Activated CD8-positive, alpha-beta memory T cell treated with anti-CD3 and anti-CD28 coated beads, Interleukin-2, amount 50 U/mL, for 48 hours (primary cell): ENCODE measurements at regions not wholly inside any gene's neighbourhood (a gene's known extent, or its start where the extent isn't known, plus 50 kb on each side); places are given as distances from the start of the nearest gene placed in this dataset.

Experiments used
- DNase-seq: peaks from one replicate; pipeline ENCODE4 v3.0.0-alpha.2; 2020

DNA sequence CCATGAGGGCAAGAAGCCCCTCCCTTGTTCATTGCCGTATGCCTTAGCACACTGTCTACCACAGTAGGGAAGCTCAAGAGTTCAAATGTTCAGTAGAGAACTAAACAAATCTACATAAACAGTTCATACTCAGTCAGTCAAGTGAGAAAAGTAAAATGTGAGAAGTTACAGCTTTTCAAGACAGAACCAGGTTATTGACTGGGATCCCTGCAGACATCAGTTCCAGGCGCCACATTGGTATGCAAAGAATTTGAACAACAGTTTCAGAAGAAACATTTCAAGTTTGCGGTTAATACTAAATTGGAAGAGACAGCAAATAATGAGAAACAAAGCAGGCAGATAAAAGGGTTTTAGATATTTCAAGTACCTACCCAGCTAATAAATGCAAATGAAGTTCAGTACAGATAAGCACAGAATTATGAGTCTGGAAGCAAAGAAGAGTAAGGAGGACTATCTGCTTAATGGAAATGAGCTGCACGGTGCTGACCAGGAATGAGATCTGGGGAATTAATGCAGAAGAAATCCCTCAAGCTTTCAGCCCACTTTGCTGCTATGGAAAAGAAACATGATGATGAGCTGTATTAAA, 246.2 kb downstream of the HACE1 start:
- no peak for DNase-seq

DNA sequence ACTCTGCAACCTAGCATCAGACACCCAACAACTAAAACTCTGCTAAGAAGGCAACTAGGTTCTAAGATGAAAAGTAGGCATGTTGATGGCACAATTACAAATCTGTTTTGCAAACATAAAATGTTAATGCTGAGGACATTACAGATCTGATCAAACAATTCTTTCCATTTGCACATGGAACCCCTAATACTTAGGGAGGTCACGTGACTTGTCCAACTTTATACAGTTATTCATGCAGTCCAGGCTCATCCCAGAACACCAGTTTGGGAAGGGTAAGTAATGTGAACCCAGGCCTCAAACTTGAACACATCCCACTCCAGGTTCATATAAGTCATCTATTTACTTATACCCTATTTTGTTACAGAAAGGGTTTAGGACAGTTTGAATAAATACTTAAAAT, 247.2 kb downstream of the HACE1 start:
- no peak for DNase-seq

DNA sequence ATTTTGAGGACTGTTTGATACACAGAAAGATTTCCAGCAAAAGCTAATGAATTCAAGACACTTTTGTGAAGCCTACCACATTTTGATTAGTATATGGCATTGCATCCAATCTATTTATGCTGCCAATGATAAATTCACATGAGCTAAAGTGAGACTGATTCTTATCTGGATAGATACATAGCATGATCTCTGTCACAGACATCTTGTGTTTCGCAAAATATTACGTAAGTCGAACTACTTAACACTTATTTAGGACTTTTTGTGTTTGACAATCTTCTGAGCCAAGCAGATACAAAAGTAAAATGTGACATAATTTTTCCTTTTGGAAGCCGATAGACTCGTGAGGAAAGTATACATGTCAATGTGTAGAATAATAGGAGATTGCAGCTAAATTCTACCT, 251.6 kb downstream of the HACE1 start:
- no peak for DNase-seq

DNA sequence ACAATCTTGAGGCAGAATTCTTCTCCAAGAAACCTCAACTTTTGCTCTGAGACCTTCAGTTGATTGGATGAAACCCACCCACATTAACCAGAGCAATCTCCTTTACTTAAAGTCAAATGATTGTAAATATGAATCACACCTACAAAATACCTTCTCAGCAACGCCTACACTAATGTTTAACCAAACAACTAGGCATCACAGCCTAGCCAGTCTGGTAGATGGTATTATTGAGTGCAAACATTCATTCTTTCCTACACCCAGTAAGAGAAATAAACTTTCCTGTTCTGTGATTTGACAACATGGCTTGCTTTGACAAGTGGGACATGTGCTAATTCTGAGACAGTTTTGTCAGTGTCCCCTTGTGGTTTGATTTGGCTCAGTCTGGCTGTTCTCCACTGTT, 252.2 kb downstream of the HACE1 start:
- no peak for DNase-seq

DNA sequence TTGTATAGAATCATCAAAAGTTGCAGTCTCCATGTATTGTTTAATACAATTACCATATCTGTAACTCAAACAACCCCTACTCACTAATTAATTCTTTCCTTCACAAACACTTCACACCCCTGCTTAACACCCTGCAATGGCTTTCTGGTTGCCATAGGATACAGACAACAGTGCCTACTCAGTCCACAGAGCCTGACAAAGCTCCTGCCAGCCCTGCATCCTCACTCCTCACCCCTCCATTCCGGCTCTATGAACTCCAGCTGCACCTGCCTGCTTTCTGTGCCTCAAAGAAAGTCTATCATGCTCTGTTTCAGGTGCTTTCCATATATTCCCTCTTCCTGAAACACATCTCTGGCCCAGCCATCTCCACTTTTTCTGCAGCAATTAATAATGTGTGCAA, 253.4 kb downstream of the HACE1 start:
- no peak for DNase-seq

DNA sequence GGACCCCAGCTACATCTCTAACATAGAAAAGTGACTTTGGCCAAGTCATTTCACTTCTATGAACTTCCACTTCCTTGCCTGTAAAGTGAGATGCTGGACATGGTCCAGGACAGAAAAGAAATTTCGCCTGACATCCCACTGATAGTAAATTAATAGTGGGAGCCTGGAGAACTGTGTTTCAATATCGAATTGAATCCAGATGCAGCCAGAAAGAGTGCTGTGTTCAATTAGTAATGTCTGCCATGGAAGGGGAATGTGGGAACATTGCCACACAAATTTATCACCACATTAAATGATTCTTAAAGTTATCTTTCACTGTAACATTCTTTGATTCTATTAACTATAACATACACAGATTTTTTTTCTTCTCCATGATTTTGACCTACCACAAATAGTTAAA, 255.0 kb downstream of the HACE1 start:
- no peak for DNase-seq

DNA sequence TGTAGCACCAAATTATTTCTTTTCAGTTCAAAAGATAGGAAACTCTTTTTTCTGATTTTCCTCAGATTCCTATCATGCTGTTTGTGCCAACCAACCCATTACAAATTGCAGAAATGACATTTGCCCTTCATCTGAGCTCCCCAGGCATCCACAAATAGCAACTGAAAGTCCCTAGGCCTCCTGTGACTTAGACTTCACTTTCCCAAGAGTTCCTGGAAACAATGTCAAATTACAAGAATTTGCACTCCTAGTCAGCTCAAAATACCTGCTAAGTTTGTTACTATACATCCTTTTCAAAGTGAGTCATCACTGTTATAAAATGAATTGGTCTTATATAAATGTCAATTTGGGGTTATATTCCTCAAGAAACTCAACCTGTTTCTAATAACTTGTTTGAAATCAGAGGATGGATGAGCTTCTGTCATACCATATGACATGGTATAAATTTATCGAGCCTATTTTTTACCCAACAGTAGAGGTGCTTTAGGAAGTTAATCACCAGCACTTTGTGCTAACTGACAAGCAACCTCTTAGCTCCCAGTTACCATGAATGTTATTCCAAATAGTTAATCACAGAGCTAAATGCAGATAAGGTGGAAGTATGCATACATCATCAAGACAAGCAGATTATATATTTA, 256.5 kb downstream of the HACE1 start:
- DNase-seq = no peak

DNA sequence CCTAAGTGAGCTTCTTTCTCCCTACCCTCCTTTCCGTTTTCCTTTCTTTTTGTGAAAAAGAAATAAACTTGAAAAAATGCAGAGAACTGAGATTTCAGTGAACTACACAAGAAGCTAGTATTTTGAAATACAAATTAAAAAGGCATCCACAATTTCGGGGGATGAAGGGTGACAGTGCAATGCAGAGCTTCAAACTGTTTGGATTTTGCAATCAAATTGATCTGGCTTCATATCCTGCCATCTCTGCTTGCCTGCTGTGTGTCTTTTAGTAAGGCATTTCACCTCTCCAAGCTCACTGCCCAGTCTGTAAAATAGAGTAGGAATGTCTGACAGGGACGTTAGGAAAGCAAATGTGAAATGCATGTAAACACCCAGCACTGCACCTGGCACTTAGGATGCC, 258.0 kb downstream of the HACE1 start:
- no peak for DNase-seq

DNA sequence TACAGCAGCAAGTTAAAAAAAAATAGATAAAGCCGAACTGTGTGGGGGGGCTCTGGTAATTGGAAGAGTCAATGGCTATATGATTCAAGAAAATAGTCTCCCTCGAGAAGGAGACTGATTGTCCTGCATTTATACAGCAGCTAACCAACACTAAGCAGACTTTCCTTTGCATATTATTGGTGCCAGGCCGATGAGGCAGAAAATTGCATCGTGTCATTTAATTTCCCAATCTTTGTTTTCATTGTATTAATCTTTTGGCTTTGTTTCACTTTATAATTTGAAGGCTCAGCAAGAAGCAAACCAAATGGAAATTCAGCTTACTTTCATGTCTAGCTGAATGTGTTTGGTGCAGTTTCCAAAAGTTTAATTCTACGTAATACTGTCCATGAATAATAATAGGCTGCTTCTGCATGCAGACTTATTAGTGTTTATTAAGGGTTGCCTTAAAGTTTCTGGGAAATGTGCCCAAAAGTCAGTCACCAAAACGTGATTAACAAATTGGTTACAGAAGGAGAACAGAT, 258.5 kb downstream of the HACE1 start:
- DNase-seq = no peak

DNA sequence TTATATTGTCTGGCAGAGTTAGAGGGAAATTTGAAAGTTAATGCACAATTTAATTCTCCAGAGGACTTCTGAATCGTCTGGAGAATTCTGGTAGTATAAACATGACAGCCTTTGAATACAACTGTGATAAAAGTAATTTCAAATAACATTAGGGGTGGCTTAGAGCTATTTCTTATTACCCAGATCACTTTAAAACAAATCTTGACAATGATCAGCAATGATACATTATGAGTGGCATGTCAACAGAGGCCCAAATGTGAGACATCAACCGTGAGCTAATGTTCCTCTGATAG, 259.1 kb downstream of the HACE1 start:
- no peak for DNase-seq

DNA sequence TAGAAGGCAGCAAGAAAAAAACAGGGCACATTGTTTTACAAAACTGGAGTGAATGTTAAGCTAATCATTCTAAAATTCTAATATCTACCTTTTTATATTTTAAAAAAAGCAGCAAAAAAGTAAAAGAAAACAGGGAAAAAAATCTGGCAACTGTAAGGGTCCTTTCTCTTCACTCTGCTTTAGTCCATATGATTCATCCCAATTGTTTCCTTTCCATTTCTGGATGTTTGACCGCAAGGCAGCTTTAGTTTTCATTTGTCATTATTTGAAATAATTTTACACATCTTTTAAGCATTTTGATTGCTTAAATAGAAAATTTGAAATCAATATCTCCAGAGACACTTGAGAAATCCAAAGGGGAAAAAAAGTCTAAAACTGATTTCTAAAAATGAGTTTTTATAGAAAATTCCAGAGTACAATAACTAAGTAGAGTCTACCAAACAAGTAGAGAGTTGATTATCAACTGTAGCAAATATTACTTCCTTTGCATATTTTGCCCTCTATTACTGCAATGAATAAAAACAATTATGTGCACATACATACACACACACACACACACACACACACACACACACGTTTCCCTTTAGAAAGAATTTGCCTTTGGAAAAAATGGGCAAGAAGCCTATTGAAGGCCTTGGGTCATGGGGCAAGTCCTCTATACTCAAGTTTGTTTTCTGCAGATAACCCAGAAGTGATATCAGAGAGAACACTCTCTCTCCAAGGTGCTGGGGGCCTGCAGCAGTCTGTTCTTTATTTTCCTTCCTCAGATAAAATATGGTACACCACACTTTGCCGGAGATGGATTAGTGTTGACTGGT, 259.7 kb downstream of the HACE1 start:
- no peak for DNase-seq

DNA sequence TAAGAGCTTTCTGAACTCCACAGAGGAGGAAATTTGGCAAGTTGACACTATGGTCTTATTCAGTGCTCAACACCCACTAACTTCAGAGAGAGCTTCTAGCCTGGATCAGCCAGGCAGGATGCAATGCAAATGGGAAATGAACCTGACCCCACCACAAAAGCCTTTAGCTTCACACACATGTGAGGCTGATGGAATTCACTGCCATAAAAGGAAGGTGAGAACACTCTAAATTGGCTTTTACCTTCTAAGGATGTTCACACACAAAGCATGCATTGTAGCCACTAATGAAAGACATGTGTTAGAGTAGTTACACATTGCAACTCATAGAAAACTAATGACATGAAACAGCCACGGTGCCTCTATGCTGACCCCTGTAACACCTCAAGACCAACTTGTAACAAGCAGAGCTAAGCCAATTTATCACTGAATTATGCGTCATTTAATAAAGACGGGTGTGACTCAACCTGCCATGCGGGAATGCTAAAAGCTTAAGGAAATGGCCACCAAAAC, 262.1 kb downstream of the HACE1 start:
- DNase-seq = no peak

DNA sequence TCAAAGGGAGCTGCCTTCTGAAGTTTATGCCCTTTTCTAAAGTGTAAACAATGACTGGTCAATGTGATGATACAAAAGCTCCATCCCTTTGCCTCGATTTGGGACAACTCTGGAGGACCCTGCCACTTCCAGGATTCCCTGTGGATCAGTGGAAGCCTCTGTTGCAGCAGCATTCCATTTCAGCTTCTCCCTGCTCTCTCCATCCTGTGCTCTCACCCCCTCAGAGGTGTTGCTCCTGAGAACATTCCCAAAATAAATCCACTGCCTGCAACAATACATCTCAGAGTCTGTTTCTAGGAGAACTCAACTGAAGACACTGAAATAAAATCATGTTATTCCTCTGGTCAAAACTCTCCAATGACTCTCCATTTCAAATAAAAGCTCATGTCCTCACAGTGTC, 263.6 kb downstream of the HACE1 start:
- no peak for DNase-seq

DNA sequence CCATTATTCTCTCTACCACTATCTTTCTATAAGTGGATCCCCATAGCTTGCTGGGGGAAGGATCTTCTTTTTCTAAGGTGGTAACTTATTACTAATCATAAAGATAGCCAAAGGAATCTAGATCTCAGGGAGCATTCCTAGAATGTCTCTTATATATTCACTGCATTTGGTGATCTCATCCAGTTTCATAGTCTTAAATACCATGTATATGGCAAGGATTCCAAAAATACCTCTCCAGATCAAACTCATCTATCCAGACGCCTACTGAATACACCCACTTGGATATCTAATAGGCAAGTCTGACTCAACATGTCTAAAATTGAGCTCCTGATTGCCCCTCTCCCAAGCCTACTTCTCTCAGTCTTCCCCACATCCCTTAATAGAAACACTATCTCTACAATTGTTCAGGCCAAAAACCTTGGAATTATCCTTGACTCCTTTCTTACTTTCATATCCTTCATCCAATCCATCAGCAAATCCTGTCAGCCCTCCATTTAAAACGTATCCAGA, 264.4 kb downstream of the HACE1 start:
- no peak for DNase-seq

DNA sequence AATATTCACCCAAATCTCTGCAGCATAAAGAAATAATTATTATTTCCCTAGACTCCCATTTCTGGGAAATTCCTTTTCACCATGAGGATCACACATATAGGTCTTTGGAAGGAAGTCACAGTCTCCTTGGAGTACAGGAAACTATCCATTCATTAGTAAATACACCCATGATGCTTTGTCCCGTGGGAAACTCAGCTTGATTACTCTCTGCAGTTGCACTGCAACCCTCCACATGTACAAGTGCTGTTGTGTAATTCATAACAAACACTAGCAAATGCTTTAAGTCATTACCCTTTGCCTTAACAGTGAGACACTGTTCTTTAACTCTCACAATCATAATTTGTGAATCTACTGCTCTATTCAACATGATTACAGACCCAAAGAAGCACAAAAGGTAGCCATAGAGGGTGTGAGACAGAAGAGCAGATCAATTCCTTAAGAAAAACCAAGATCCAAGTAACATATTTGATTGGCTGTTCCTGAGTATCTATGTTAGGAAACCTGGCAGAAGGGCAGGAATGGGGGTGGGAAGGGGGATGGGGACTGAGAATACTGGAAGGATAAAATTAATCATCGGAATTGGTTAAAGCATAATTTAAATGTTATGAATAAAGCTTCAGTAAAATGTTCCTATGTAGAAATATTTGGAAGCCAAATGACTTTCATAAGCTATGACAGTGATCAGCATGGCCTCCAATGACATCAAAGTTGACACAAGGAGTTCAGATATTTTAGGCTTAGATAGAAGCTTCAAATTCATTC, 268.0 kb downstream of the HACE1 start:
- DNase-seq = no peak

DNA sequence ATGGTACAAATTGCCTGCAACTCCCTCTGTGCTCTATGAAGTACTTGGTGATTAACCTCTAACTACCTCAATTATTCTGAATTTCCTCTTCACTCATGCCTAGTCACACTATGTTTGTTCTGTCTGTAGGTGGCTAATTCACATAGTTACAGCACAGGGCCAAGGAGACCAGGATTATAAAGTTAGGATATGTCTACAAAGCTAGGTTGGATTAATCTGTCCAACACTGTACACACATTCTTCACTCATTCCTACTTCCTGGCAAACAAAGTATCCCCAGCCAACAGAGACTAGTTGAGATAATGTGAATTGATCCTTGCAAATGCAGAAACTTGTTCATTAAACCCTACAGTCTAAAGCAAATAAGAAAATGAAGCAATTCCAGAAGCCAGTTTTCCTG, 269.8 kb downstream of the HACE1 start:
- DNase-seq = no peak

DNA sequence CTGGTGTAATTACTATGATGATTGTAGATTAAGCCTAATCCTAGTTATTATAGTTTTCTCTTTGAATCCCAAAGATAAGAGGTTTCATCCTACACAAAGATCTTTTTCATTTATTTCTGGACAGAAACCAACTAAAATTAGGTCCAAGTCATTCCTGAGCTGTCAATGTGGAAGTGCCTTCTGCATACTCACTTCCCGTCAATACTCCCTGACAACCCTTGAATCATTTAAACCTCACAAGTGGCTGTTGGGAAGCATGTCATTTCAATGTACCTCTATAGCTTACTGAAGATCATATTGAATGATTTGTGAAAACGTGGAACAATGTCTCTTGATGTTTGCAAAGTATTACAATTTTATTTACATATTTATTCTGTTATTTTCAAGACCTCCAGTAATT, 274.1 kb downstream of the HACE1 start:
- DNase-seq = no peak

DNA sequence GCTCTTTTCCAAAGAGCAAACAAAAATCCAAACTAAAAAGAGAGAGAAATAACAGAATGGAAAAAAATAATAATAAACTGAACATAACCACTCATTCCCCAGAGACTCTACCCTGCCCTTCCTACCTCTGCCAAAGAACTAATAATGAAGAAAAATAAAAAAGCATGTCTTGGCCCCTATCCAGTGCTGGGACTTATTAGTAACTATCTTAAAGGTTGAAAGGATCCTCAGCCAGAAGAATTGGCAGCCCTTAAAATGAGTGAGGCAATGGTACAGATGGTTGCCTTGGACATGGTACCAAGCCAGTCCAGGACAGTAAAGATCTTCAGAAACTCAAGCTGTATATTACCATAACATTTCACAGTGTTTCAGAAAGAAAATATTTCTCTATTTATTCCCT, 279.3 kb downstream of the HACE1 start:
- no peak for DNase-seq

DNA sequence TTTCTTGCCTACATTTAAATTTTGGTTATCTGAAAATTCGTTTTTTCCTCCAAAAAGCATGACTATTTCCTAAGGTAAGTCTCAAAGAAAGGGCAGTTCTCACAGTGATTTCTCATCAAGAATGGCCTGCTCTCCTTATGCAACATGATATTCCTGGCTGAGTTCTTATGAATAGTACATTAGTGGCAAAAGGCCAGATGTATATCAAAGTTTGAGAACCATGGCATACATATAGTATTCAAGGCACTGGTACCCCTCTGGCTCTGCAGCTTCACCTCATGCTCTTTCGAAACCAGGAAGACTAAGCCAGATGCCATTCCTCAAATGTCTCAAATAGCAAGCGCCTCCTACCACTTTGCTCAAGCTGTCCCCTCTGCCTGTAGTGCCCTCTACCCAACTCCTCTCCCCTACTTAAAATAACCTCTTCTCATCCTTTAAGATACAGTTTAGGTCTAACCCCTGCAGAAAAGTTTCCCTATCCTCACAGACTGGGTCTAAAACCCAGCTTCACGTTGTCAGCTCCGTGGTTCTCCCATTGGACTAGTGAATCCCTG, 280.3 kb downstream of the HACE1 start:
- no peak for DNase-seq

DNA sequence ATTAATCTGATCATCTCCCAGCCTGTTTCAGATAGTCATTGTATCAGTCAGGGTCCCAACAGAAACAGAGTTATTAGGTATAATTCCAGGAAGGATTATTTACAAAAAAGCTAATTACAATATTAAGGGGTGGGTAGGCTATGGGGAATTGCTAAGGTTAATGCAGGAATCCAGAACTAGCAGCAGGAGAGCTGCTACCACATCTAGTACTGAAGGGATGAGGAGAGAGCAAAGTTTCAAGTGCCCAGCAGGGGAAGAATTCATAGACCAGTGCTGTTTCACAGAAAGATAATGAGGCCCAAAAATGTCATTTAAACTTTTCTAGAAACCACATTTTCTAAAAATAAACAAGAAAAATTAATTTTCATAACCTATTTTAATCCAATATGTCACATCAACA, 284.2 kb downstream of the HACE1 start:
- DNase-seq = no peak

DNA sequence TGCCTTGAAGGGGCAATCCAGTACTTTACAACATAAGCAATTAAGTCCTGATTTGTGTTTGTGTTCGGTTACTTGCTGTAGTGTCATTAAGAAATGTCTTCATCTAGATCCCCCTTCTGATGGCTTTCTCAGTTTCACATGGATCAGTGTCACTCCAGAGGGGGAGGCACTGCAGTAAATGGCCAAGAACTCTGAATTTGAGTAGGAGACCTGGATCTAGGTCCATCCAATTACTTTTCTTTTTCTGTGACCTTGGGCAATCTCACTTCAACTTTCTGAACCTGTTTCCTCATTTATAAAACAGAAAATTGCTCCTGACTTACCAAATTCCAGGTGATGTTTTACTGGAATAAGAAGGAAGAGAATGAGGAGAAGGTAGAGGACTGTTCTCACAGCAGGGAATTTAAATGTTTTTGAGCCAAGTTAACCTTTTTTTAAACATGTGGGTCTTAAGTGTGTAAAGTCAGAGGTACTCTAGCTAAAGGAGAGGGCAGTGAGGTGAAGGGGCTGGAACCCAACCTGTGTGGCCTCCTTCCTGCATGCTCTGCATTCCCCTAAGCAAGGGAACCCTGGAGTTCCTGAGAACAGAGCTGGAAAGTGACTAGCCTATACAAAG, 285.5 kb downstream of the HACE1 start:
- no peak for DNase-seq

DNA sequence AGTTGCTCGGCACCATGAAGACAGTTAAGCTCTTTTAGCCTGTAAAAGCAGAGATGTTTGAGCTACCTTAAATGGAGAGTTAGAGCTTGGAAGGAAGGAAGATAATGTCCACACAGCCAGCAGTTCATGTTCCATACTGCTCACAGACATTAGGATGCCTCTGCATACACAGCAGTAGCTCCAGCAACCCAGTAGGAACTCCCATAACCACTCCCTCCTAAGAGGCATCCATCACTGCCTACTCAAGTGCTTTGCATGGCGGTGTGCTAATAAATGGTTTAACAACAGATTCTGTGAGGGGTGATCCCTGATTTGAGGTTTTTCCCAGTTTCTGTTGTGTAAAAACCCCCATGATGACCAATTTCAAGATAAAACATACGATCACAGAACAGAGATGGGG, 286.4 kb downstream of the HACE1 start:
- no peak for DNase-seq
